Stomach (tissue), 8 donors: ENCODE measurements at regions not wholly inside any gene's neighbourhood (a gene's known extent, or its start where the extent isn't known, plus 50 kb on each side); places are given as distances from the start of the nearest gene placed in this dataset.
"Not testable (repeated sequence)": the region's sequence is repeated elsewhere in the genome, so short reads cannot be mapped to it uniquely, and the experiment has no call there.

Experiments used
- DNase-seq, 2 donors: peaks; one replicate each; pipeline versions ENCODE4 v3.0.0 to v3.0.0-alpha.2; 2013 to 2019
- H3K27ac ChIP-seq, 5 donors: fragments of 200-600 bp in 4 of 5; sonication (generic) in 4 of 5; one replicate each; pipeline ENCODE4 v1.5.1; 2013 to 2019; ENCODE audit warnings: mild to moderate bottlenecking in 1 of 5, moderate library complexity in 1 of 5
- H3K27me3 ChIP-seq, 3 donors: fragments of 200-600 bp; sonication (generic); one replicate each; pipeline ENCODE4 v1.5.1; 2017 to 2019; ENCODE audit warnings: mixed run types in 1 of 3
- H3K36me3 ChIP-seq, 4 donors: fragments of 200-600 bp; sonication (generic); 1 replicate in 3 of 4; 2 replicates in 1 of 4; pipeline ENCODE4 v1.5.1; 2016 to 2019
- H3K4me1 ChIP-seq, 4 donors: fragments of 200-600 bp; sonication (generic); one replicate each; pipeline ENCODE4 v1.5.1; 2016 to 2019
- H3K4me3 ChIP-seq, 4 donors: fragments of 200-600 bp; sonication (generic) in 3 of 4; one replicate each; pipeline ENCODE4 v1.5.1; 2016 to 2019; ENCODE audit warnings: mild to moderate bottlenecking in 1 of 4
- H3K9me3 ChIP-seq, 4 donors: fragments of 200-600 bp; sonication (generic); one replicate each; pipeline ENCODE4 v1.5.1; 2016 to 2019
- CTCF ChIP-seq, 7 experiments: fragments of 450-650 bp in 4 of 7; fragments of 200-600 bp in 3 of 7; sonication (generic) in 3 of 7; IDR thresholded peaks; one replicate each; pipeline ENCODE4 v1.5.1; 2016 to 2019; ENCODE audit warnings: antibody characterized with exemption in 7 of 7, control low read depth in 2 of 7, mild to moderate bottlenecking in 1 of 7
- EP300 ChIP-seq: sonication (generic); formaldehyde crosslinking; IDR thresholded peaks from one replicate; pipeline ENCODE4 v1.6.1; 2017; ENCODE audit warnings: antibody characterized with exemption
- POLR2A ChIP-seq, 4 donors: fragments of 450-650 bp; IDR thresholded peaks; one replicate each; pipeline ENCODE4 v1.6.1; 2016; ENCODE audit warnings: antibody characterized with exemption in 4 of 4, control low read depth in 2 of 4, mild to moderate bottlenecking in 1 of 4, moderate library complexity in 1 of 4
- POLR2AphosphoS5 ChIP-seq, 3 donors: sonication (generic); formaldehyde crosslinking; IDR thresholded peaks; one replicate each; pipeline ENCODE4 v1.6.1; 2016; ENCODE audit warnings: antibody characterized with exemption in 3 of 3
- WGBS, 5 donors: extraction: QIAGEN DNeasy Blood & Tissue Kit in 3 of 5; methylation state at CpG; one replicate each; pipeline versions ENCODE4 v1.1.5 to v1.1.7; 2013 to 2018; 5-methylcytosine and 5-hydroxymethylcytosine counted together
- intact Hi-C: fragments of 100-400 bp; cut with DNase I; formaldehyde crosslinking; loops from one replicate; pipeline ENCODE4 v1.15.1; 2023; ENCODE audit warnings: low total_unique reads
- donor health status: healthy with polysubstance abuse.
- donor health status: Bipolar disorder and iron deficiency.
- donor health status: healthy.

DNA sequence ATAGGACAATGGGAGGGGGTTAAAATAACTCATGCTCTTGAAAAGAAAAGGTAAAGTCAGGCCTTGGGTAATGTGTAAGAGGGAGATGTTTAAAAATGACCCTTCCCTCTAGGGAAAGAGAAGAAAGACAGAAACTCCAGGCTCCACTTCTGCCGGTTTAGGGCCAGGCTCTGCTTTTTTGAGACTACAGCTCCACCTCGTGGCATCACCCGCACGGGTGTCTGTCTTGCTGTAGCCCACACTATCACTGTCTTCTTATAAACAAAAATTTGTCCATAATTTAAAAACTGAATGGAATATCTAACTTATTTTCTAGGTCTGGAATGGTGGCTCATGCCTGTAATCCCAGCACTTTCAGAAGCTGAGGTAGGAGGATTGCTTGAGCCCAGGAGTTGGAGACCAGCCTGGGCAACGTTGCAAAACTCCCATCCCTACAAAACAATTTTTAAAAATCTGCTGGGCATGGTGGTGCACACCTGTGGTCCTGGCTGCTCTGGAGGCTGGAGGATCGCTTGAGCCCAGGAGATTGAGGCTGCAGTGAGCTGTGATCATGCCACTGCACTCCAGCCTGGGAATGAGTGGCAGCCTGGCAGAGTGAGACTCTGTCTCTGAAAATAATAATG, 65.1 kb upstream of the GTF3A start:
- 10 to 17% (median 11%) methylated on average over 6 of the region's 6 CpGs for WGBS, 5 donors
- peak; percentile 71 to 89 for DNase-seq
- intact Hi-C loops: loop anchor here (5.0 kb wide), 1 partner anchor 372 kb away; no protein-coding TSS in a partner anchor

GRCh38 chr13:27360562-27360961, 63.9 kb upstream of the GTF3A start:
- DNase-seq: no peak
- WGBS, 5 donors: 68 to 72% (median 69%) methylated on average over 9 of the region's 9 CpGs
- intact Hi-C loops: no loop called here
- Histone ChIP-seq H3K4me1 (peaks cover 0 to 14% (median 10%) of the 10 kb centered on the region in 4 donors), H3K36me3 (no peaks in the 10 kb centered on the region), H3K27me3 (peaks cover 0 to 11% (median 0%) of the 10 kb centered on the region in 3 donors), H3K27ac (no peak overlapping the region), H3K9me3 (no peaks in the 10 kb centered on the region), H3K4me3 (no peak overlapping the region)
- TF ChIP-seq CTCF (IDR thresholded peaks at IDR 0.05) (no peak), POLR2AphosphoS5 (IDR thresholded peaks at IDR 0.05) (no peak), EP300 (no peak), POLR2A (IDR thresholded peaks at IDR 0.05) (no peak)

More for the DNA sequence above, 65.1 kb upstream of the GTF3A start:
- peaks cover 0 to 11% (median 0%) of the 10 kb centered on the region in 3 donors for H3K27me3 ChIP-seq
- no peak overlapping the region for H3K27ac ChIP-seq
- TF ChIP-seq POLR2A (IDR thresholded peaks at IDR 0.05) (no peak), CTCF (IDR thresholded peaks at IDR 0.05) (peak in 5 of 7 experiments; percentile 40 to 84 (median 69))
- H3K36me3 ChIP-seq: no peaks in the 10 kb centered on the region
- no peak overlapping the region for H3K4me3 ChIP-seq
- H3K4me1 ChIP-seq: peaks cover 0 to 18% (median 11%) of the 10 kb centered on the region in 4 donors
- no peaks in the 10 kb centered on the region for H3K9me3 ChIP-seq

DNA sequence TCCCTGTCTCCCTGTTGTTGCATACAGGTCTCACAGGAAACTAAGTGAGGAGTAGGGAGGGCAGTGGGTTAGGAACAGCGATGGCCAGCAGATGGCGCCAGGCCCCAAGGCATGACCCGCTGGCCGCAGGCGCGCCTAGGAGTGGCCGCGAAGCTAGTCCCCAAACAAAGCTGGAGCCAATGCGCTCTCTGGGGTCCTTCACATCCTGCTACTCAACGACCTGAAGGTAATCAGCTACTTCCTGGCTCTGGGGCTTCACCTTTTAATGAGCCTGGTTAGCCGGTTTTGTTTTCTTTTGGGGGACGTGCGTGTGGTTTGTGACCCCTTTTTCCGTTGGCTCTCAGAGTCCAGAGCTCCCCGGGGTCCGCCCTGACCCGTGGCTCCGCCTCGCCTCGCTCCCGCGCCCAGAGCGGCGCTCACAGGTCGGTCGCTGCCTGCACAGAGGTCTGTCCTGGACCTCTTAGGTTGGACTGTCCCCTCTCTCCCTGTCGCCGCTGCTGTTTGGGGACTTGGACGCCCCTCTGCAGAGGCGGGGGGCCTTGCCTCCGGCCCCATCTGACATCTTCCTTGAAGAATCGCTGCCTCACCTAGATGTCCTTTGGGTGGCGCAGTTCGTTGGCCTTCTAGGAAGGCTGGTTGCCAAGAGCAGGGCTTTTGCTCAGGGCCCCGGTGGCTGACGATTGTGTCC, 62.2 kb upstream of the GTF3A start:
- 6 to 7% (median 6%) methylated on average over 29 to 36 of the region's 36 CpGs for WGBS, 5 donors

GRCh38 chr13:27363637-27364036, 60.8 kb upstream of the GTF3A start:
- Histone ChIP-seq H3K27me3 (peaks cover 0 to 18% (median 0%) of the 10 kb centered on the region in 3 donors), H3K4me1 (peaks cover 9 to 29% (median 15%) of the 10 kb centered on the region in 4 donors)
- H3K36me3 ChIP-seq, DNase-seq, H3K9me3 ChIP-seq, intact Hi-C loops, H3K27ac ChIP-seq, H3K4me3 ChIP-seq: not testable (repeated sequence)
- 70 to 84% (median 76%) methylated on average over 5 of the region's 5 CpGs for WGBS, 5 donors

More for the DNA sequence above, 62.2 kb upstream of the GTF3A start:
- Histone ChIP-seq H3K27ac (no peak overlapping the region), H3K36me3 (no peaks in the 10 kb centered on the region), H3K9me3 (no peaks in the 10 kb centered on the region), H3K4me3 (peak overlapping the region; percentile 34 to 50 (median 46)), H3K4me1 (peaks cover 0 to 16% (median 10%) of the 10 kb centered on the region in 4 donors), H3K27me3 (peaks cover 0 to 11% (median 0%) of the 10 kb centered on the region in 3 donors)
- intact Hi-C loops: no loop called here
- DNase-seq: peak; percentile 90 to 96
- TF ChIP-seq POLR2AphosphoS5 (IDR thresholded peaks at IDR 0.05) (peak in 1 of 3 donors; percentile 36), POLR2A (IDR thresholded peaks at IDR 0.05) (no peak), CTCF (IDR thresholded peaks at IDR 0.05) (peak in 6 of 7 experiments; percentile 62 to 94 (median 87))

GRCh38 chr13:27367570-27367969, 56.8 kb upstream of the GTF3A start:
- Histone ChIP-seq H3K27me3 (peaks cover 0 to 23% (median 0%) of the 10 kb centered on the region in 3 donors), H3K27ac (no peak overlapping the region), H3K36me3 (no peaks in the 10 kb centered on the region), H3K4me3 (no peak overlapping the region), H3K9me3 (no peaks in the 10 kb centered on the region), H3K4me1 (peaks cover 9 to 32% (median 12%) of the 10 kb centered on the region in 4 donors)
- no peak for DNase-seq
- 37 to 62% (median 53%) methylated on average over 5 of the region's 5 CpGs for WGBS, 5 donors
- intact Hi-C loops: no loop called here
- TF ChIP-seq POLR2A (IDR thresholded peaks at IDR 0.05): no peak
- no peak for TF ChIP-seq POLR2AphosphoS5 (IDR thresholded peaks at IDR 0.05)
